Kidney (tissue), 13 donors: ENCODE measurements at regions not wholly inside any gene's neighbourhood (a gene's known extent, or its start where the extent isn't known, plus 50 kb on each side); places are given as distances from the start of the nearest gene placed in this dataset.

Experiments used
- DNase-seq, 5 donors: peaks; one replicate each; pipeline ENCODE4 v3.0.0-alpha.2; 2013 to 2020
- FAIRE-seq: peaks from 2 replicates; lab custom pipeline; 2012; peaks lifted over from hg19 to GRCh38; lab: Jason Lieb, UNC
- H3K27ac ChIP-seq, 2 donors: one replicate each; pipeline ENCODE4 v1.7.0; 2013; ENCODE audit warnings: low read depth in 2 of 2, low read length in 2 of 2, inconsistent platforms in 1 of 2
- H3K27me3 ChIP-seq: one replicate; pipeline ENCODE4 v1.7.1; 2013; ENCODE audit warnings: low read length, inconsistent platforms; ENCODE audit not compliant: control insufficient read depth, insufficient read depth
- H3K36me3 ChIP-seq, 3 donors: one replicate each; pipeline versions ENCODE4 v1.7.0 to v1.7.1; 2013; ENCODE audit warnings: low read length in 3 of 3, control low read depth in 1 of 3, inconsistent platforms in 1 of 3; ENCODE audit not compliant: insufficient read depth in 3 of 3, control insufficient read depth in 2 of 3
- H3K4me1 ChIP-seq, 3 donors: one replicate each; pipeline versions ENCODE4 v1.7.0 to v1.7.1; 2013; ENCODE audit warnings: low read length in 3 of 3, inconsistent platforms in 1 of 3, low read depth in 1 of 3; ENCODE audit not compliant: control insufficient read depth in 2 of 3, insufficient read depth in 2 of 3
- H3K4me3 ChIP-seq, 3 donors: one replicate each; pipeline versions ENCODE4 v1.7.0 to v1.8.1; 2013; ENCODE audit warnings: low read length in 3 of 3, control low read depth in 1 of 3, inconsistent platforms in 1 of 3
- H3K9ac ChIP-seq, 3 donors: one replicate each; pipeline versions ENCODE4 v1.7.0 to v1.7.1; 2013; ENCODE audit warnings: low read length in 3 of 3, control low read depth in 1 of 3, inconsistent platforms in 1 of 3
- H3K9me3 ChIP-seq, 3 donors: one replicate each; pipeline versions ENCODE4 v1.7.0 to v1.7.1; 2013; ENCODE audit warnings: low read length in 3 of 3, control low read depth in 1 of 3, inconsistent platforms in 1 of 3; ENCODE audit not compliant: control insufficient read depth in 2 of 3, insufficient read depth in 1 of 3
- CTCF ChIP-seq: IDR thresholded peaks from 3 replicates; pipeline ENCODE4 v1.5.1; 2012; ENCODE audit warnings: mild to moderate bottlenecking, moderate library complexity, borderline replicate concordance; ENCODE audit not compliant: insufficient read depth; ENCODE audit errors: extremely low read depth
- intact Hi-C: fragments of 100-400 bp; cut with DNase I; formaldehyde crosslinking; loops from one replicate; pipeline ENCODE4 v1.11.1; 2022
- donor health status: control.
- donor health status: control.
- donor health status: control.
- donor health status: control.
- donor health status: control.
- donor health status: DM: yes; HTN: yes; CAD: no.
- donor health status: Normal renal cell carcinoma (clear cell type).

GRCh38 chr2:18430996-18431748 lies 129.3 kb downstream of the RDH14 start:
- no peak for TF ChIP-seq CTCF
- Histone ChIP-seq H3K27me3 (no peaks in the 10 kb centered on the region), H3K9ac (no peak overlapping the region), H3K36me3 (no peaks in the 10 kb centered on the region), H3K9me3 (no peaks in the 10 kb centered on the region), H3K27ac (no peak overlapping the region), H3K4me3 (no peak overlapping the region), H3K4me1 (peaks cover 0 to 2% (median 0%) of the 10 kb centered on the region in 3 donors)
- DNase-seq (no peak), FAIRE-seq (no peak)
- intact Hi-C loops: no loop called here

GRCh38 chr2:18428516-18428915 lies 131.9 kb downstream of the RDH14 start:
- TF ChIP-seq CTCF: no peak
- Histone ChIP-seq H3K4me1 (peaks cover 0 to 2% (median 0%) of the 10 kb centered on the region in 3 donors), H3K9ac (no peak overlapping the region), H3K9me3 (no peaks in the 10 kb centered on the region), H3K36me3 (no peaks in the 10 kb centered on the region), H3K4me3 (no peak overlapping the region), H3K27me3 (no peaks in the 10 kb centered on the region), H3K27ac (no peak overlapping the region)
- intact Hi-C loops: no loop called here
- FAIRE-seq: no peak
- DNase-seq: no peak

GRCh38 chr2:18427762-18428161 lies 132.7 kb downstream of the RDH14 start:
- no peaks in the 10 kb centered on the region for H3K36me3 ChIP-seq
- H3K27ac ChIP-seq: no peak overlapping the region
- H3K4me1 ChIP-seq: peaks cover 0 to 2% (median 0%) of the 10 kb centered on the region in 3 donors
- TF ChIP-seq CTCF: no peak
- intact Hi-C loops: no loop called here
- no peaks in the 10 kb centered on the region for H3K27me3 ChIP-seq
- no peaks in the 10 kb centered on the region for H3K9me3 ChIP-seq
- FAIRE-seq: no peak
- no peak overlapping the region for H3K4me3 ChIP-seq
- no peak for DNase-seq
- no peak overlapping the region for H3K9ac ChIP-seq

GRCh38 chr2:18426174-18426573 lies 134.3 kb downstream of the RDH14 start:
- H3K9ac ChIP-seq: no peak overlapping the region
- H3K36me3 ChIP-seq: no peaks in the 10 kb centered on the region
- no peak overlapping the region for H3K27ac ChIP-seq
- no peaks in the 10 kb centered on the region for H3K9me3 ChIP-seq
- no peak overlapping the region for H3K4me3 ChIP-seq
- DNase-seq (no peak), FAIRE-seq (no peak)
- no peaks in the 10 kb centered on the region for H3K27me3 ChIP-seq
- H3K4me1 ChIP-seq: no peaks in the 10 kb centered on the region
- intact Hi-C loops: no loop called here
- no peak for TF ChIP-seq CTCF
